Caco-2 (cell line): ENCODE measurements at regions not wholly inside any gene's neighbourhood (a gene's known extent, or its start where the extent isn't known, plus 50 kb on each side); places are given as distances from the start of the nearest gene placed in this dataset.

ENCODE experiments used
- BruUV-seq: library from RNA; stranded (reverse); fragments of 400-500 nt; replicated peaks from 2 replicates; lab custom pipeline; 2021; lab: Mats Ljungman, UMichigan
- CTCF ChIA-PET: fragments of 300-600 bp; sonication (Branson Sonifier 250); formaldehyde crosslinking; loops from one replicate; lab custom pipeline; 2022; ENCODE audit warnings: antibody characterized with exemption; lab: Charles Lee
- POLR2A ChIA-PET: fragments of 300-600 bp; sonication (Branson Sonifier 250); formaldehyde crosslinking; loops from one replicate; lab custom pipeline; 2022; ENCODE audit warnings: antibody characterized with exemption; lab: Charles Lee
- DNase-seq, 2 experiments: peaks; one replicate each; pipeline versions ENCODE4 v3.0.0 to v3.0.0-alpha.2; 2020 to 2022
- H3K27me3 ChIP-seq: replicated peaks from 2 replicates; pipeline ENCODE4 v1.6.0; 2011; ENCODE audit warnings: low read length; ENCODE audit not compliant: control insufficient read depth, insufficient read depth
- H3K36me3 ChIP-seq: 2 replicates; pipeline ENCODE4 v1.5.1; 2011; ENCODE audit warnings: low read length; ENCODE audit not compliant: control insufficient read depth, insufficient read depth
- H3K4me1 ChIP-seq: fragments of 250-450 bp; sonication (Bioruptor Pico); 2 replicates; pipeline ENCODE4 v1.5.1; 2020; ENCODE audit warnings: mild to moderate bottlenecking
- H3K4me3 ChIP-seq: 2 replicates; pipeline ENCODE4 v1.5.1; 2011; ENCODE audit warnings: low read depth, mild to moderate bottlenecking, control low read depth, low read length
- H3K9me3 ChIP-seq: fragments of 250-450 bp; sonication (Bioruptor Pico); 2 replicates; pipeline ENCODE4 v1.5.1; 2020; ENCODE audit warnings: mild to moderate bottlenecking, moderate library complexity
- H3K27ac Mint-ChIP-seq: one replicate; pipeline ENCODE4 v1.8.0; 2022; ENCODE audit warnings: mixed read lengths; ENCODE audit not compliant: unreplicated experiment
- H3K27me3 Mint-ChIP-seq: one replicate; pipeline ENCODE4 v1.8.0; 2022; ENCODE audit warnings: mixed read lengths; ENCODE audit not compliant: insufficient read depth, unreplicated experiment
- H3K36me3 Mint-ChIP-seq: one replicate; pipeline ENCODE4 v1.8.0; 2022; ENCODE audit warnings: mild to moderate bottlenecking, mixed read lengths; ENCODE audit not compliant: insufficient read depth, unreplicated experiment
- H3K4me1 Mint-ChIP-seq: one replicate; pipeline ENCODE4 v1.8.0; 2022; ENCODE audit warnings: low read depth, mixed read lengths; ENCODE audit not compliant: unreplicated experiment
- H3K4me3 Mint-ChIP-seq: one replicate; pipeline ENCODE4 v1.8.0; 2022; ENCODE audit warnings: mild to moderate bottlenecking, moderate library complexity, mixed read lengths; ENCODE audit not compliant: unreplicated experiment
- H3K9me3 Mint-ChIP-seq: one replicate; pipeline ENCODE4 v1.8.0; 2022; ENCODE audit warnings: mixed read lengths; ENCODE audit not compliant: unreplicated experiment
- intact Hi-C: fragments of 100-400 bp; cut with micrococcal nuclease; formaldehyde crosslinking; loops from one replicate; pipeline ENCODE4 v1.10.0; 2022; ENCODE audit not compliant: unreplicated experiment
- TF ChIP-seq, protein P1 (sequence below), 2 experiments: fragments of 200-600 bp in 1 of 2; IDR thresholded peaks; 1 replicate in 1 of 2; 2 replicates in 1 of 2; pipeline versions ENCODE4 v1.5.1 to v1.8.0; 2011 to 2022; ENCODE audit warnings: antibody characterized with exemption in 1 of 2, control low read depth in 1 of 2, inconsistent platforms in 1 of 2, low read depth in 1 of 2, low read length in 1 of 2, mild to moderate bottlenecking in 1 of 2, moderate library complexity in 1 of 2; ENCODE audit not compliant: insufficient read depth in 1 of 2, severe bottlenecking in 1 of 2, unreplicated experiment in 1 of 2

DNA sequence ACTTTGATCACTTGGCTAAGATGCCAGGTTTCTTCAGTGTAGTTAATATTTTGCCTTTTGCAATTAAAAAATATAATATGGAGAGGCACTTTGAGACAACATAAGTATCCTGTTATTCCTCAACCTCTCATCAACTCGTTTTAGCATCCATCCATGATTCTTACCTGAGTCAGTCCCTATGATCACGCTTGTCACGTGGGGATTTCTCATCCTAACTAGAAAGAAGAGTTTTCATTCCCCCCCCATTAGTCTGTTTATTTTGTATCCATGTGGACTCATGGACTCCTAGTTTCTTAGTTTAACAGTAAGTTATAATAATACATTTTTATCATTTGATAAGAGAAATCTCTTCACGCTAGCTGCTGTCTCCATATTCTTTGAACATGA lies 110.3 kb downstream of the SLC25A47 start:
- Histone ChIP-seq H3K9me3 (no peaks in the 10 kb centered on the region), H3K36me3 (no peaks in the 10 kb centered on the region), H3K27me3 (no peaks in the 10 kb centered on the region), H3K4me3 (no peak overlapping the region), H3K4me1 (no peaks in the 10 kb centered on the region)
- DNase-seq = no peak
- Mint-ChIP-seq H3K27me3 (no peaks in the 10 kb centered on the region), H3K4me3 (no peak overlapping the region), H3K9me3 (no peaks in the 10 kb centered on the region), H3K36me3 (no peaks in the 10 kb centered on the region), H3K27ac (no peak overlapping the region), H3K4me1 (peaks cover 5% of the 10 kb centered on the region)
- intact Hi-C loops = no loop called here
- TF ChIP-seq, protein P1, sequence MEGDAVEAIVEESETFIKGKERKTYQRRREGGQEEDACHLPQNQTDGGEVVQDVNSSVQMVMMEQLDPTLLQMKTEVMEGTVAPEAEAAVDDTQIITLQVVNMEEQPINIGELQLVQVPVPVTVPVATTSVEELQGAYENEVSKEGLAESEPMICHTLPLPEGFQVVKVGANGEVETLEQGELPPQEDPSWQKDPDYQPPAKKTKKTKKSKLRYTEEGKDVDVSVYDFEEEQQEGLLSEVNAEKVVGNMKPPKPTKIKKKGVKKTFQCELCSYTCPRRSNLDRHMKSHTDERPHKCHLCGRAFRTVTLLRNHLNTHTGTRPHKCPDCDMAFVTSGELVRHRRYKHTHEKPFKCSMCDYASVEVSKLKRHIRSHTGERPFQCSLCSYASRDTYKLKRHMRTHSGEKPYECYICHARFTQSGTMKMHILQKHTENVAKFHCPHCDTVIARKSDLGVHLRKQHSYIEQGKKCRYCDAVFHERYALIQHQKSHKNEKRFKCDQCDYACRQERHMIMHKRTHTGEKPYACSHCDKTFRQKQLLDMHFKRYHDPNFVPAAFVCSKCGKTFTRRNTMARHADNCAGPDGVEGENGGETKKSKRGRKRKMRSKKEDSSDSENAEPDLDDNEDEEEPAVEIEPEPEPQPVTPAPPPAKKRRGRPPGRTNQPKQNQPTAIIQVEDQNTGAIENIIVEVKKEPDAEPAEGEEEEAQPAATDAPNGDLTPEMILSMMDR (IDR thresholded peaks at IDR 0.05; ENCODE audit: insufficient read depth in 1 of 2, low read depth in 1 of 2, low read length in 1 of 2, severe bottlenecking in 1 of 2, unreplicated experiment in 1 of 2) = no peak
- no TSS peak for BruUV-seq
- ChIA-PET CTCF (no interaction called here), POLR2A (no interaction called here)

DNA sequence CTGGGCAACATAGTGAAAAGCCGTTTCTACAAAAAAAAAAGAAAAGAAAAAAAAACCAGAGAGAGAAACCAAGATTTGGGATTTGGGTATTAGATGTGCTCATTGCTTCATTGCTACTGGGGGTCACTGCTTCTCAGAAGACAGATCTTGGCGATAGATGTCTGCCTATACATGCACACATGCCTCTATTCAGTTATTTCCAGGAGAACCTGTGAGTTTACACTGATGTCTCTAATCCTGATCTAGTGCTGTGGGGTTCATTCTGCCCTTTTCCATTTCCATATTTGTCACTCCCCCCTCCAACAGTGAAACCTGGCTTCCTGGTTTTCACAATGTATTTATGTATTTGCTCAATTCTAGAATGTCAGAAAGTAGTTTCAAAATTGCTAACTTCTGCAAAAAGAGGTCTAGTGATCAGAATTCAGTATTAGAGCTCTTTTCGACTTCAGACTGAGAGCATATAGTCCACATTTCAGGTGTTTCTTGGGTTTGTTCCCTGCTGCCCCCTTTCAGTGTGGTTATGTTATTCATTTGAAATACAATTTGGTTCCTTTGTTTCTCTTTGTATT lies 111.0 kb downstream of the SLC25A47 start:
- Histone ChIP-seq H3K4me1 (no peaks in the 10 kb centered on the region), H3K9me3 (no peaks in the 10 kb centered on the region), H3K4me3 (no peak overlapping the region), H3K36me3 (no peaks in the 10 kb centered on the region), H3K27me3 (no peaks in the 10 kb centered on the region)
- ChIA-PET POLR2A (no interaction called here), CTCF (interaction anchor here (2.2 kb wide), 1 partner anchor 49 kb away, joined by 12 read pairs; no protein-coding TSS in a partner anchor)
- Mint-ChIP-seq H3K27me3 (no peaks in the 10 kb centered on the region), H3K4me3 (no peak overlapping the region), H3K9me3 (no peaks in the 10 kb centered on the region), H3K4me1 (peaks cover 5% of the 10 kb centered on the region), H3K27ac (no peak overlapping the region), H3K36me3 (no peaks in the 10 kb centered on the region)
- DNase-seq = no peak
- intact Hi-C loops = no loop called here
- BruUV-seq = no TSS peak
- TF ChIP-seq, protein P1 (IDR thresholded peaks at IDR 0.05; ENCODE audit: insufficient read depth in 1 of 2, low read depth in 1 of 2, low read length in 1 of 2, severe bottlenecking in 1 of 2, unreplicated experiment in 1 of 2) = no peak

DNA sequence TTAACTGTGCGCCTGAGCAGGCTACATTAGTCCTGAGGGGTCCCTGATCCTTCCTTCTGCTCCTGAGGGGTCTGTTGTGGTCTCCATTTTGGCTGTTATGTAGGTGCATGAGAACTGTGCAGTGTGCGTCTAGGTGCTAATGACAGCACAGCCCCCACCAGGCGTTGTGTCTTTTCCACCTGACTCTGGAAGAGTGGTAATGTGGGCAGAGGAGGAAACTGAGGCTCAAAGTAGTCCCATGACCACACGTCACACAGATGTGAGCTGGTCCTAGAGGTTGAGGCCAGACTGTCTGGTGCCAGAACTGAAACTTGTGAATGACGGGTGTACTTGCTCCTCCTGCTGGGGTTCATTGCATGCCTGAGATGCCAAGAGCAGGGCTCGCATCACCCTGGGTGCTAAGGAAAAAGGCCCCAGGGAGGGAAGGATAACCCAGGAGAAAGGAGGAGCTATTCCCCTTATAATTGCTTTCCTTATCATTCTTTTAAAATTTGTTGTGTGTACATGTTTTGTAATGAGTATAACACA lies 111.8 kb downstream of the SLC25A47 start:
- ChIA-PET POLR2A (no interaction called here), CTCF (interaction anchor here (1.2 to 2.2 kb wide), 2 partner anchors 50 to 212 kb away, joined by 3 to 12 read pairs; no protein-coding TSS in a partner anchor)
- H3K4me3 Mint-ChIP-seq = no peak overlapping the region
- H3K4me1 Mint-ChIP-seq = peaks cover 5% of the 10 kb centered on the region
- H3K36me3 ChIP-seq = no peaks in the 10 kb centered on the region
- DNase-seq = no peak
- H3K9me3 Mint-ChIP-seq = no peaks in the 10 kb centered on the region
- H3K36me3 Mint-ChIP-seq = no peaks in the 10 kb centered on the region
- intact Hi-C loops = no loop called here
- H3K27me3 Mint-ChIP-seq = no peaks in the 10 kb centered on the region
- no peak overlapping the region for H3K4me3 ChIP-seq
- H3K9me3 ChIP-seq = no peaks in the 10 kb centered on the region
- H3K4me1 ChIP-seq = no peaks in the 10 kb centered on the region
- TF ChIP-seq, protein P1 (IDR thresholded peaks at IDR 0.05; ENCODE audit: insufficient read depth in 1 of 2, low read depth in 1 of 2, low read length in 1 of 2, severe bottlenecking in 1 of 2, unreplicated experiment in 1 of 2) = no peak
- no TSS peak for BruUV-seq
- no peak overlapping the region for H3K27ac Mint-ChIP-seq
- H3K27me3 ChIP-seq = no peaks in the 10 kb centered on the region
